Stimulated activated CD8-positive, alpha-beta memory T cell treated with anti-CD3 and anti-CD28 coated beads, Interleukin-4, amount 100 ng/mL, for 4 hours (primary cell): ENCODE measurements at regions not wholly inside any gene's neighbourhood (a gene's known extent, or its start where the extent isn't known, plus 50 kb on each side); places are given as distances from the start of the nearest gene placed in this dataset.

Source experiments
- DNase-seq, 2 donors: peaks; one replicate each; pipeline ENCODE4 v3.0.0-alpha.2; 2020; ENCODE audit warnings: low read depth in 2 of 2, low spot score in 1 of 2

GRCh38 chr4:1543561-1543960 is 137.3 kb upstream of the NKX1-1 start:
- DNase-seq: no peak

- no peak for DNase-seq
Measured at GRCh38 chr4:1542516-1543320, 136.5 kb upstream of the NKX1-1 start.

- no peak for DNase-seq
Measured at GRCh38 chr4:1542226-1542490, 135.9 kb upstream of the NKX1-1 start.

- no peak for DNase-seq
Measured at GRCh38 chr4:1541449-1542225, 135.4 kb upstream of the NKX1-1 start.

GRCh38 chr4:1540601-1541375 is 134.5 kb upstream of the NKX1-1 start:
- DNase-seq: no peak

GRCh38 chr4:1539859-1540600 is 133.8 kb upstream of the NKX1-1 start:
- no peak for DNase-seq

- DNase-seq: no peak
Measured at GRCh38 chr4:1538941-1539772, 132.9 kb upstream of the NKX1-1 start.

- DNase-seq: no peak
Measured at GRCh38 chr4:1538096-1538410, 131.8 kb upstream of the NKX1-1 start.

GRCh38 chr4:1537410-1538095 is 131.3 kb upstream of the NKX1-1 start:
- DNase-seq: no peak

- no peak for DNase-seq
Measured at GRCh38 chr4:1536579-1537409, 130.6 kb upstream of the NKX1-1 start.

GRCh38 chr4:1535926-1536578 is 129.8 kb upstream of the NKX1-1 start:
- no peak for DNase-seq

GRCh38 chr4:1534876-1535526 is 128.8 kb upstream of the NKX1-1 start:
- DNase-seq: no peak

- no peak for DNase-seq
Measured at GRCh38 chr4:1534095-1534872, 128.0 kb upstream of the NKX1-1 start.

- DNase-seq: no peak
Measured at GRCh38 chr4:1533501-1534064, 127.3 kb upstream of the NKX1-1 start.

GRCh38 chr4:1532549-1533395 is 126.5 kb upstream of the NKX1-1 start:
- no peak for DNase-seq
